ENCODE measurements at regions not wholly inside any gene's neighbourhood (a gene's known extent, or its start where the extent isn't known, plus 50 kb on each side); places are given as distances from the start of the nearest gene placed in this dataset.

DNA sequence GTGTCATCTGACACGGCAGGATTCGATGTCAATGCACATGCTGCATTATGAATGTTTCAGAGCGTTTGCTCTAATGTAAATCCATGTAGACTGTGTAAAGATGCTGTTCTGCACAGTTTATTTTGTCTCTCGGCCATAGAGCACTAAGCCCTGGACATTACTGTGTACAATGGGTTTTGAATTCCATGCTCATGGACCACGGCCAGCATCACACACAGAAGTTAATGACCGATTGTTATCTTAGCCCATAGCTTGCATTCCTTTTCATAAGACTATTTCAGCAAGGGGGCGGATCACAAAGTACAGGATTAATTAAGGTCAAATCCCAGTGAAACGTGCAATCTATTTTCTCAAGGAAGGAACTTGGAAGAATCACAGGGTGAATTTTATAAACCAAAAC is 286.1 kb upstream of the TENM3 start:
- peak; percentile 43 for DNase-seq (ENCODE audit: low read depth)

DNA sequence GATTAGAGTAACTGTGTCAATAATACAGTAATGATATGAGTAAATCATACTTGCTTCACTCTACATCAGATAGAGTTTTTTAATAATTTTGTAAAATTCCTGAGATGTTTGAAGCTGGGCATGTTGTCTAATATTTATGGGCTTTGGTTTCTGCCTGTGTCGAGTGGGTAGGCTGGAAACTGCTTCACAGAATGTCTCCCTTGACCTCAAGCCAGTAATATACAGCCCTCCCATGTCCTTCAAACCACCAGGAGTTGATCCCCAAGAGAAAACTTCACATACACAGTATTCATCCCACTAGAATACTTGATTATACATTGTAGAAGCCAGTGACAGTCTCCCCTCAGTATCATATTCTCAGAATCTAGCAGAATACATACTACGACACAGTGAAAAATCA is 284.8 kb upstream of the TENM3 start:
- no peak for DNase-seq (ENCODE audit: low read depth)

DNA sequence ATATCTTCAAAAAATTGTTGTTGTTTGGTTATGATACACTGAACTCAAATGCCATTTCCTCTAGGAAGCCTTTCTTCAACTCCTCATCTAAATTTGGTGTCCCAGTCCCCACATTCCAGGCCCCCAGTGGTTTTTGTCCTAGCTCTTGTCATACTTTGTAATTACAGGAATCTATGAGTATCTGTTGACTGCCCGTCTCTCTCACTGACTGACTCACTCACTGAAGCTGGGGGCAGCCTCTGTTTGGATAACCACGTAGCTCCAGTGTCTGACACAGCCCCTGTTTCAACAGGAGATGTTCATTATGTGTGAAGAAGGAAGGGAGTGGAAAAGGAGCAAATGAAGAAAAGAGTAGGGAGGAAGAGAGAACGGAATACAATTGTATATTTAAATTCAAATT is 284.1 kb upstream of the TENM3 start:
- peak; percentile 61 for DNase-seq (ENCODE audit: low read depth)

DNA sequence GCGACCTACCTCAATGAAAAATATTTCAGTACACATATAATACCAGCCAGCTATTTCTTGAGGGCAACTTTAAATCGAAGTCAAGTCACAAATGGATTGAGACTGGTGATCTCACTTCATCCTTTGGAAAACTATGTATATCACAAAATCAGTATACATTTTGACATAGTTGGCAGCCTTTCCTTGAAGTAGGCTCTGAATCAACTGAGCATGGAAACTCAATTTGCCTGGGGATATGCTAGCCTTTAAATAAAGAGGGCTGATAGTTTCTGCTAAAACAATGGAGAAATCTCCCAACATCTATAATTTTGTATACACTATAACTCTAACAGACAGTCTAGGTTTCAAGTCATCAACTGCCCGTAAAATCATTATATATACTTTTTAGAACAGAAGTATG is 282.8 kb upstream of the TENM3 start:
- DNase-seq (ENCODE audit: low read depth), result no peak

DNA sequence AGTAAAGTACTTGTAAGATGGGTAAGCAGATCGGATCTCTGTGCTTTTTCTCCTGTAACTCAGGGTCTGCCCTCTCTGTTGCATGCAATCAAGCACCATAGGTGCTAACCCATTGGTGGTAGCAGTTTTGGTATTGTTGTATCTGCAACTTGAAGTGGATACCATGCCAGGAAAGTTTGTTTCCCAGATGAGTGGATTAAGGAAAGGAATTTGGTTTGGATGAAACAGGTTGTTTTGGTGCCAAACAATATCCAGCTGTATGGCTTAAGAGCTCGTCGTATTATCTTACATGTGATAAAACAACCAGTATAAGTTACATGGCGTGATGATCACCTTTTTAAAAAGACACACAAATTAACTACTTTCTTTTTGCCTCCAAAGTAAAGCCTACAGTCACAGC is 280.9 kb upstream of the TENM3 start:
- no peak for DNase-seq (ENCODE audit: low read depth)

DNA sequence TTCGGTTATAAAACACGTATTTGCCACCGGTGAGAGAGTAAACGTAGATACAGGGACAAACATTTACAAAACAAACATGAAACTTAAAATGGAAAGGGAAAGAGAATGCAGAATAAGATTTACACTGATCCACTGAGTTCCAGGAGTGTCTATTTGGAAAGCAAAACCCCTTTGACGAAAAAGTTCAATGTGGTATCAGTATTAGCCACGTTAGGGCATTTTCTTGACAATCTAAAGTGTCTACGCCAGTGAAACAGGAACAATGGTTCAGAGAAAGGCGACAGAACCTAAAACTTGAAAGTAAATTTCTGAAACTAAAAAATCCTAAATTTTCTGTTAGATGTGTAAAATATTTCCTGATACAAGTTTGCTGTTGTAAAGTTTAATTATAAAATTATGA is 278.5 kb upstream of the TENM3 start:
- no peak for DNase-seq (ENCODE audit: low read depth)

DNA sequence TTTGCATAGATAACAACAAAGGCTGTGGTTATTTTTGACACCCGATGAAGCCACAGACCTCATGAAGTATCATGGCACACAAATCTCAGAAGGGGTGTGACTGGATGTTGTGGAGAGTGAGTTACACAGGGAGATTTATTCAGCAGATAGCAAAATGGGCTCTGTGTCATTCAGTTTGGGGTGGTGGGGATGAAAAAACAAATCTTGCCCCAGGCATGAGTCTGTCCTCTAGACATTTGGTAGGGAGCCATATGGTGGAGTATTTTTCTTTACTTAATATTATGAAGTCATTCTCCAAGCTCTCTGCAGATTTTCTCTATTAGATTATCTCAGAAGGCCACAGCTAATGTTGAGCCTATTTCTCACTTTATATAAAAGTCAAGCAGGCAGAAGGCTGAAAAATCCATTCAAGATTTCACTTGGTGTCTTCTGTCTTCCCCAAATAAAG is 277.1 kb upstream of the TENM3 start:
- DNase-seq (ENCODE audit: low read depth), result peak; percentile 44

DNA sequence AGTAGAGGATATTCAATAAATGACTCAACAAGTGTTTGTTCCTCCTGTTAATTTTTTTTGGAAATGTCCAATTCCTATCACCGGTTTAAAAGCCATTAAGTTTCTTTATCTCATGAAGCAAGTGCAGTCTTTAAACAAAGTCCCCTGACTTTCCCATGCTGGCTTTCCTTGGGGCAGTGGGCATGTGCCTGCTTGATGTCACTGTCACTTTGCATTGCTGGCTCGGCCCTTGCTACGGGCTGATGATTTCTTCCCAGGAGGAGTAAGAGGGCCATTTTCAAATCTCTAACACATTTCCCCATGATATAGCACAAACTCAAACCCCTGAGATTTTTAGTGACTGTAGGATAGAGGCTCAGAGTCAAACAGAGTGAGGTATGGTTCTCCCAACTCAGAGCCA is 275.8 kb upstream of the TENM3 start:
- no peak for DNase-seq (ENCODE audit: low read depth)

DNA sequence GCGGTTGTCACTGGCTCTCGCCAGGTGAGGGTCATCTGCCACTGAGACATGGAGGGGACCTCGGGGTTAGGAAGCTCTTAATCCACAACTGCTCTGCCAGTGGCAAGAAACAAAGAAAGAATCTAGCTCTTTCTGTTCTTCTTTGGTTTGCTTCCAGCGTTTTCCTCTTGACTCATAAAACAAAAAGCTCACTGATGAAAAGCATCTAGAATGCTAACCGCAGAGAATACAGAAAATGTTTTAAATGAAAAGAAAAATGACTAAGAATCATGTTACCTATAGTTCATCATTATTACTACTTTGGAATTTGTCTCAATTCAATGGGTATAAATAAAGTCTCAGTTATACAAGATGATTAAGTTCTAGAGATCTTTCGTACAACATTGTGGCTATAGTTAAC is 274.8 kb upstream of the TENM3 start:
- DNase-seq (ENCODE audit: low read depth), result no peak

DNA sequence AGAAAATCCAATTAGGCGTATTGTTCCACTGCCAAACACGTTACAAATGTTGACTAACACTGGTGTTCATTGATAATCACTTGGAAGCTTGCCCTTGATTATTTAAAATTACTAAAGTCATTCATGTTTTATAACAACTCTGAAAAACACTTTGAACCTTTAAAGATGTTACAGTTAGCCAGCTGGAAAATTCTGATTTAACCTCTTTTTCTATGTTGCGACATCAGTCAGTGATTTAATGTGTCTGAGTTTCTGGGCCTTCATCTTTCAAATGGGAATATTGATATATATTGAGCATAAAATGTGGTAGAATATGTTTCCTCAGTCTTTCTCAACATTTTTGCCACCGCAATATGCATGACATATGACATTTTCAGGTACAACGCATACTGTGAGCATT is 274.1 kb upstream of the TENM3 start:
- DNase-seq (ENCODE audit: low read depth), result no peak

DNA sequence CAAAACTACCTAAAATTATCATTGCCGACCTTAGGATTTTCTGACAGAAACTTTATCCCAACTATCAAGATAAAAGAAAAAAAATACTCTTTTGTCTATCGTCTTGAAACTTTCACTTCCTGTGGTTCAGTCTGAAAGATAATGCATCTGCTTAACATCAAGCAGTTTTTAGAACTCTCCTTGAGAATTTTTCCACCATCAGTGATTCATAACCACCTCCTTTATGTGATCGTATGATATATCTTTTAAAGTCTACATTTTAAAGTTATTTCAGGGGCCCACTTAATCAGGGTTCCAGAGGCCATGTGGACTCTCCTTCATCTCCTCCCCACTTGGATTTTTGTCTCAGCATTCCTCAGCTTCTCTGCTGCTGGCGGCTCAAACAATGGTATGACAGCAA is 272.8 kb upstream of the TENM3 start:
- DNase-seq (ENCODE audit: low read depth), result no peak

DNA sequence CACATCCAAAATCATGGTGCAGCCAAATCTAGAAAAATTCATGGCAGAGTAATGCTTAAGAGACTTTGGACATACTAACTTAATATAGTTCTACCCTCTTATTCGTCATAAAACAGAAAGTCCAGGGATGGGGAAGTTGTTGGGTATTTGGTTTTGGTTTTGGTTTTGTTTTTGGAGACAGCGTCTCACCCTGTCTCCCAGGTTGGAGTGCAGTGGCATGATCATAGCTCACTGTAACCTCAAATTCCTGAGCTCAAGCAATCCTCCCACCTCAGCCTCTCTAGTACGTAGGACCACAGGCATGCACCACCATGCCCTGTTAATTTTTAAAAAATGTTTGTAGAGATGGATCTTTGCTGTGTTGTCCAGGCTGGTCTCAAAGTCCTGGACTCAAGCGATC is 271.8 kb upstream of the TENM3 start:
- no peak for DNase-seq (ENCODE audit: low read depth)

DNA sequence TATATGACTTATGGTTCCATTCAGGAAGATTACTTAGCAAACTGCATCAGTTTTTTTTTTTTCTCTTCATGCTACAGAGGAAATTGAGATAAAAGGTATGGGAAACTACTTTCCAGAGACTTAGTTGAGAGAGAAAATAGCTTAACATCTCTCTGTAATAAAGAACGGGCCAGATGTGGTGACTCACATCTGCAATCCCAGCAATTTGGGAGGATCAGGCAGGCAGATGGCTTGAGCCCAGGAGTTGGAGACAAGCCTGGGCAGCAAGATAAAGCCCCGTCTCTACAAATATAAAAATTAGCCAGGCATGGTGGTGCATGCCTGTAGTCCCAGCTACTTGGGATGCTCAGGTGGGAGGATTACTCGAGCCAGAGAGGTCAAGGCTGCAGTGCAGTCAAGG is 271.2 kb upstream of the TENM3 start:
- peak; percentile 54 for DNase-seq (ENCODE audit: low read depth)

DNA sequence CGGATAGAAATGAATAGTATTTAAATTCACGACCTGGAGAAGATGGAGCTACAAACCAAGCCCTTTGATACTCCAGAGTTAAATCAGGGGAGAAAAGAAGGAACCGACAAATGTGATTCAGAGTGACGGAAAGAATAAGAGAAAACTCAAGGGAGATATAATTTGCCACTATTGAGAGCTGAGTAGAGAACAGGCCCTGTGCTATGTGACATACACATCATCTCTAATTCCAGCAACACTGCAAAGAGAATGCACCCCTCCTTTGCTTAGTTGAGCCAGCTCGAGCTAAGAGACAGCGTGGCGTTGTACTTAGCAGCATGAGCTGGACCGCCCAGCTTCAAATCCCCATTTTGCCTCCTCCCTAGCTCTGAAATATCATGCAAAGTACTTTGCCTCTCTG is 266.4 kb upstream of the TENM3 start:
- DNase-seq (ENCODE audit: low read depth), result no peak

DNA sequence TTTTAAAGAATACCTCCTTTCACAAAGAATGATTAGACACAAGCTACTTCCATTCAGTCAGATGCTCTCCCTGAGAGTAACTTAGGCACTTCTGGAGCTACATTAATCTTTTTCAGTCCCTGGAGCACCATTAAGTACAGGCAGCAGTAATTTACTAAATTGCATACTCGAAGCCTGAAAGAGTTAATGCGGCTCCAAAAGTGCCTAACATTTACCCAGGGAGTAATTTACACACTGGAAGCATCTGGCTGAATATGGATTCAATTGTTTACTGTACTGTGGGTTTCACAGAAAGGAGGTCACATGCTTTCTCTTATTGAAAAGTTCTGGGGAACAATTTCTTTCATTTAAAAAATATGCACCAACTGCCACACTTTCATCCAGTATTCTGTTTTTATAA is 260.8 kb upstream of the TENM3 start:
- DNase-seq (ENCODE audit: low read depth), result no peak

DNA sequence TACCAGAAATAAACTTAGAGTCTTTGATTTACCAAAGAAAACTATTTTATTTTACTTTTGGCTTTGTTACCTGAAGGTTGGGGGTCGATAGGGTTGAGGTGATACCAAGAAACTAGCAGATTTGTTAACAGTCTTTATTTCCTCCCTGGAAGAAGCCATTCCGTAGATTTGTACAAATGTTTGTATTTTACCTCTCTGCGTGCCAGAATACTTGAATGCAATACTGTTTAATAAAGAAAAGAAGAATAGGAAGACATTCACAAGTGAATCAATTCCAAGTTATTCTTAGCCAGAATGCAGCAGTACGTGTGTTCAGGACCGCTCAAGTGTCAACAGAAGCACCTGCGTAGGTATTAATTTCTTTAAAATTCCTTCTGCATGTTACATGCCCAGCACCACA is 260.3 kb upstream of the TENM3 start:
- no peak for DNase-seq (ENCODE audit: low read depth)

DNA sequence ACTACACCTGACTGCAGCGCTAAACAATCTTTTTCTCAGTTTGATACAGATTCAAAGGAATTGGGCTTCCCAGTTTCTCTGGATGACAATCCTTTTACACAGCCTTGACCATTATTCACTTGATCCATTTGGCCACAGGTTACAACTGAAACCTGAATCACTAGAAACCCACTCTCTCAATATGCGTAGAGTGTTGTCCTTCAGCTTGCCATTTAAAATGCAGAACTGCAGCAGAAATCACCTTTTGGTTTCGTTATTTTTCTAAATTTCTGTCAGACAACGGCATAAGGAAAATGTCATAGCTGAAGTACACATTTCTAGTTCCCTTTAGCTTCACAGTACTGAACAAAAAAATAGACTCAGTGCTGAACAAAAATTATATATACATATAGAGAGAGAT is 255.8 kb upstream of the TENM3 start:
- DNase-seq (ENCODE audit: low read depth), result no peak

DNA sequence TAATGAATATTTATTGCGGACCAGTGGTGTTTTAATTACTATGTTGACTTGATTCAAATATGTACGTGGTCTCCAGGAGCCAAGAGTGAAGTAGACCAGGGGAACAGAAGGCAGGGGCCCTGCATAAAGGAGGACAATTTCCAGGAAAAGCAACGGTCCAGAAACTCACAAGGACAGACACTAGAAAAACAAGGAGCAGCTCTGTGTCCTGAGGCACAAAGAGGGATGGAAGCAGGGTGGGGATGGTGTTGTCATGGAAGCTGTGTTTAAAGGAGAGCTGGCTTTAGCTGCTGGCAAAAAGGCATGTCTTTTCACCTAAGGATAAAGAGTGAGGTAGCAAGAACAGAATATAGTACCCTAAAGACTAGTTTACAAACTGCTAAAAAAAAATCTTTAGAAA is 254.1 kb upstream of the TENM3 start:
- DNase-seq (ENCODE audit: low read depth), result no peak

DNA sequence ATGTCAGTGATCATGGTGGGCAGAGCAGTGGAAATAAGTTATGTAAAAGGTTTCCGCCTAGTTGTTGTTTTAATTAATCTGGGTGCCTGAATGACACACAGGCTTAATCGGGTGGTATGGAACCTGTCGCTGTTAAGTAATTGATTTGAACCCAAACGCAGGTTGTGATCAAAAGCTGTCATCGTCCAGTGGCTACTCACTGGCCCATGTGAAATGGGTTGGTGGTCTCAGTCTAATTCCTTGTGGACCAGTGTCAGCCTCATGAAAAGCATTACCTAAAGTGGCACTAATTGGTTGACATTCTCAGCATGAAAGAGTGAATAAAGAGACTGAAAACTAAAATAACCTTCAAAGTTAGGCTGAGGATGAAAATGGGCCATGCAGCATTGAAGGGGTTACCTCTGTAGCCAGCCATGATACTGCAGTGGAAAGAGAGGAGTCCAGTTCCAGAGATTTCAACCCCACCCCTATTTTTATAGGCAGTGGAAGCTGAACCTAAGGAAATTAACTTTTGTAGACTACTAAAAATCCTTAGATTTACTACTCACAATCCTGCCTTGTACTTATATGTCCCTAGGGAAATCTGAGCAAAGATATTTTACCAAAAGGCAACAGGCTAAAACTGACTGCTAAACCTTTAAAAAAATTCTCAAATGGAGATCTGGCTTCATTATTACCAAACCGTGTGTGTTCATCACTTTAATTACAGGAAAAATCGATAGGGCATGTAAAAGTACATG is 251.7 kb upstream of the TENM3 start:
- DNase-seq (ENCODE audit: low read depth), result no peak

DNA sequence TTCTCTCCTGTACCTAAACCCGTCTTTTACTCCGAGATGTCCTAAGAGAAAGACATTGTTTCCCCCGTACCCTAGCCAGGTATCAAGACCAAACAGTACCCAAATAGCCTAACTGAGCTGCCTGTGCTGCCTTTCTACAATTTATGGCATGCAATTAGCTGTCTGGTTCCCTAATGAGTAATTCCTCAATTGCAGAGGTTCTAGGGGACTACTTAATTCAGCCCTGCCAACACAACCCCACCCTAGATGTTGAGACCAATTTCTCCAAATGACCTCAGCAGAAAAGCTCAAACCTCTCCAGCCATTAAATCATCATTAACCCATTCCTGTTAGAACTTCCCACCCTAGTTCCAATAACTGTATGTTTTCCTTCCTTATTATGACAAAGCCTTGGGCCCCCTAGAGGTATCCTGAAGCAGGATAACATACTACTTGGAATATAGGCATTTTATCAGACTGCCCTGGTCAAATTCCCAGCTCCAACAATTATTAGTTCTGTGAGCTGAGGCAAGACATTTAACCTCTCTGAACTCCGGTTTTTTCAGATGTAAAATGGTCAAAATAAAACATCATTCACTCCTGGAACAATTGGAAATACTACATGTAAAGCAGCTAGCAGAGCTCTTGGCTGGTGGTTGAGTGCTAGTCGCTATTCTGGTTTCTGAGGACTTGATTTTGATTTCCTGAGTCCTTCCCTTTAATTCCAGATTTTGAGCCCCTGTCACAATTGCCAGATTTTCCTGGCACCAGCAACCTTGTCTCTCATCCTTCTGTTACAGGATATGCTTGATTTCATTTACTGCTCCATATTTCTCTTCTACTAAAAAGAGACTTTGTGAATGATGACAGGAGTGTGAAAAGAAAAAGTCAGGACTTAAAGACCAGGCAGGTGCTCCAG is 244.6 kb upstream of the TENM3 start:
- DNase-seq (ENCODE audit: low read depth), result no peak

DNA sequence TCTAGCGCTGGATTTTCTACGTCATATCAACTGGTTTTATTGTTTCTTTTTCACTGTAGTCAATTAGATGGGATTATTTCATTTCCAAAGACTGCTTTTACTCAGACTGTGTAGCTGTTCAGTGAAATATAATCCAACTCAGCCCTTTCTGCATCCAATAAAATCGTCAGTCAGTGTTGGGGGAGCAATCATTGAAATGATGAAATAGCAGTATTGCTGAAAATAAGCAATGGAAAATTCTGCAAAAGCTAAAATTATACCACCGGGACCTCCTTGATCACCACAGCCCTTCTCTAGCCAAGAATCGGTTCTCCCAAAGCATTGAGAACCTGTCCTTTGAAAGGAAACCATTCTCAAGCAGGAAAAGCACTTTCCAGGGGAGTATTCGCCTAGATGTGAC is 243.1 kb upstream of the TENM3 start:
- no peak for DNase-seq (ENCODE audit: low read depth)

DNA sequence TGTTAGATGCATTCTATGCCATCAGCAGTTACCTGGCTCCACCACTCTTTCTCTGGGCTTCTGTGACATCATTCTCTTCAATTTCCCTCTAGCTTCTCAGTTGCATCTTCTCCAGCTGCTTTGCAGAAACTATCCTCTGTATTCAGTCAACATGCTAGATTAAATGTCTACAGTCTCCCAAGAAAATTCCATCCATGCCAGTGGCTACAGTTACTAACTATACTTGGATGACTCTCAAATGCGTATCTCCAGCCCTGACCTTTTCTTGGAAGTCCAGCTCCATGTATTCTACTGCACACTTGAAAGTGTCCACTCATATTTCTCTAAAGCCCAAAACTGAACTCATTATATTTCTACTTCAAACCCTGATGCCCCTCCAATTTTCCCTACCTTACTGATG is 232.3 kb upstream of the TENM3 start:
- peak; percentile 16 for DNase-seq (ENCODE audit: low read depth)

DNA sequence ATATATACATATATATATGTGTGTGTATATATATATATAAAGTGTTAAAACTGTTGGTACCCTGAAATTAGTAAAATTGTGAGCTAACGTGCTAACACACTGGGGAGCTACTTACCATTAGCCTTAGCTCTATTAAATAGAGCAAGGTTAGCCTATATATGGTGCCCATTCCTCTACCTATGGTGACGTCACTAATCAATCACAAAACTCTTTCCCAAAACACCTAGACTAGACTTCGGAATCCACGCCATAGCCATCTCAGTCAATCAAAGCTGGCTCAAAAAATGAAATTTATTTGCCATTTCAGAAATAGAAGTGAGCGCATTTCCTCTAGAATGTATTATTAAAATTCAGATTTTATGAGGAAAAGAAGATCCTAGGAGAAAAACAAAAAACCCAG is 229.0 kb upstream of the TENM3 start:
- DNase-seq (ENCODE audit: low read depth), result no peak

DNA sequence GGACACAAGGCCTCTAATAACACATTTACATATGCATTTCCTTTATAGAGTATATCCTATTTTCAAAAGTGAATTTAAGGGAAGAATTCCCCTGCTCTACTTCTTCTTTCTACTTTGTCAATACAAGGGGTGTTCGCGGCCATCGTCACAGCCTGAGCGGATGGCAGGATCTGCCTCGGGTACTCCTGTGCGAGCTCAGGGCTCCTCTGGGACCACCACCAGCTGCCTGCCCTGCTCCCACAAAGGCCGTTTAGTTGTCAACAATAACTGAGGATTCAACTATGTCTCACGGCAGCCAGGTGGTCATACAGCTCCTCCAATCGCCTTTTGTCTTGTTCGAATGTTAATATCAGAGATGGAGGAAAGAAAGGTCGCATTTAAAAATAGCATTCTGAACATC is 228.2 kb upstream of the TENM3 start:
- no peak for DNase-seq (ENCODE audit: low read depth)

Measured in stromal cell of bone marrow (primary cell).